T-helper 2 cell treated with Interferon-gamma antibody and Interleukin-4, amounts not matched to agents 5 μg/mL and 100 μg/mL, for 36 hours (primary cell): ENCODE measurements at regions not wholly inside any gene's neighbourhood (a gene's known extent, or its start where the extent isn't known, plus 50 kb on each side); places are given as distances from the start of the nearest gene placed in this dataset.
A peak's percentile ranks its signal among the peaks of the same experiment; 100 is the strongest.

Source experiments
- DNase-seq: peaks from one replicate; pipeline ENCODE4 v3.0.0; 2021; ENCODE audit warnings: low spot score
- H3K27ac Mint-ChIP-seq: one replicate; pipeline ENCODE4 v1.8.0; 2021; ENCODE audit warnings: mild to moderate bottlenecking, mixed read lengths
- H3K27me3 Mint-ChIP-seq: one replicate; pipeline ENCODE4 v1.8.0; 2021; ENCODE audit warnings: low read depth, mixed read lengths
- H3K36me3 Mint-ChIP-seq: one replicate; pipeline ENCODE4 v1.8.0; 2021; ENCODE audit warnings: low read depth, mixed read lengths
- H3K4me1 Mint-ChIP-seq: one replicate; pipeline ENCODE4 v1.8.0; 2021; ENCODE audit warnings: low read depth, mixed read lengths
- H3K4me3 Mint-ChIP-seq: one replicate; pipeline ENCODE4 v1.8.0; 2022; ENCODE audit warnings: mild to moderate bottlenecking, moderate library complexity, mixed read lengths
- H3K9me3 Mint-ChIP-seq: one replicate; pipeline ENCODE4 v1.8.0; 2021; ENCODE audit warnings: mixed read lengths

DNA sequence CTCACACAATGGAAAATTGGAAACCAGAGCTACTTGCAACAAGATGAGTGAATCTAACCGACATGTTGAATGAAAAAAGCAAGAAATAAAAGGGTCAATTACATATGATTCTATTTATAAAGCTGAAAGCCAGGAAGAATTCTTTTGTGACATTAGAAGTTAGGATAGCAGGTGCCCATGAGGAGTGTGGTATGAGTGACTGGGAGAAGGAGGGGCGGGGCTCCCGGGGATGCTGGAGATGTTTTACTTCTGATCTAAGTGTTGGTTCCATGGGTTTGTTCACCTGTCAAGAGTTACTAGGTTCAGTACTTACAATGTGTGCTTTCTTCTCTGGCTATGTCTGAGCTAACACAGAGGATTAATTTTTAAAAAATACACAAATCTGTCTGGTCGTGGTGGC lies 60.8 kb downstream of the NSMCE3 start:
- Mint-ChIP-seq H3K4me3 (no peak overlapping the region), H3K36me3 (no peaks in the 10 kb centered on the region), H3K9me3 (no peaks in the 10 kb centered on the region), H3K27me3 (no peaks in the 10 kb centered on the region), H3K4me1 (peaks cover 3% of the 10 kb centered on the region), H3K27ac (no peak overlapping the region)
- no peak for DNase-seq

DNA sequence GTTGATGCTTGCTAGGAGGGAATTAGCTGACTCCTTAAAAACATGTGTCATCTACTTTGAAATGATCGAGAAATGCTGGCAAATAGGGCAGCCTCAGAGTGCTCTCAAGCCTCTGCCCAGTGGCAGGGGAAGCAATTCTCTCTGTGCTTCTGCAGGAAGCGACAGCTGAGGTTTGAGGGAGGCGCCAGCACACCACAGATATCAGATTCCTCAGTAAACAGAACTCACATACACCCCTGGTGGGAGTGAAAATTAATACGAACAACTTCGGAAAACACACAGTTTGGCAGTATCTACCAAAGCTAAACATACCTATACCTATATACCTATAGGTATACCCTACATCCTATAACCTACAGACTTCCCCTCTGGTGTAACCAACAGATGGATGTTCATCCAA lies 61.3 kb downstream of the NSMCE3 start:
- no peak overlapping the region for H3K27ac Mint-ChIP-seq
- H3K27me3 Mint-ChIP-seq: no peaks in the 10 kb centered on the region
- H3K36me3 Mint-ChIP-seq: no peaks in the 10 kb centered on the region
- no peaks in the 10 kb centered on the region for H3K9me3 Mint-ChIP-seq
- no peak for DNase-seq
- H3K4me1 Mint-ChIP-seq: peaks cover 3% of the 10 kb centered on the region
- no peak overlapping the region for H3K4me3 Mint-ChIP-seq

DNA sequence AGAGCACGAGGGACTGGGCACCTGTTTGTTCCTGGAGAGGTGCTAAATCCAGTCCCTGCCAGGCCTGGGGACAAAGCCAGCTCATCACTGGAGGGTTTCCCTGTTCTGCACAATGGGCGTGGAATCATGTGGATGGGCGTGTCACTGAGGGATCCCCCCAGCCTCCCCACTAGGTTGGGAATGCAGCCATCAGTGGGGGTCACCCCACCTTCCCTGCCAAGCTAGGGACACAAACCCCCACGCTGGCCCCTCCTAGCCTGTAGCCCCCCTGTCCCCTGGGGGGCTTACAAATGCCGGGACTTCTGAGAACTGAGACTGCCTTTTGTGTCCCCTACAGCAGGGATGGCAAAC lies 61.9 kb downstream of the NSMCE3 start:
- Mint-ChIP-seq H3K9me3 (no peaks in the 10 kb centered on the region), H3K4me1 (peaks cover 3% of the 10 kb centered on the region), H3K27me3 (no peaks in the 10 kb centered on the region), H3K27ac (no peak overlapping the region), H3K36me3 (no peaks in the 10 kb centered on the region), H3K4me3 (no peak overlapping the region)
- no peak for DNase-seq

DNA sequence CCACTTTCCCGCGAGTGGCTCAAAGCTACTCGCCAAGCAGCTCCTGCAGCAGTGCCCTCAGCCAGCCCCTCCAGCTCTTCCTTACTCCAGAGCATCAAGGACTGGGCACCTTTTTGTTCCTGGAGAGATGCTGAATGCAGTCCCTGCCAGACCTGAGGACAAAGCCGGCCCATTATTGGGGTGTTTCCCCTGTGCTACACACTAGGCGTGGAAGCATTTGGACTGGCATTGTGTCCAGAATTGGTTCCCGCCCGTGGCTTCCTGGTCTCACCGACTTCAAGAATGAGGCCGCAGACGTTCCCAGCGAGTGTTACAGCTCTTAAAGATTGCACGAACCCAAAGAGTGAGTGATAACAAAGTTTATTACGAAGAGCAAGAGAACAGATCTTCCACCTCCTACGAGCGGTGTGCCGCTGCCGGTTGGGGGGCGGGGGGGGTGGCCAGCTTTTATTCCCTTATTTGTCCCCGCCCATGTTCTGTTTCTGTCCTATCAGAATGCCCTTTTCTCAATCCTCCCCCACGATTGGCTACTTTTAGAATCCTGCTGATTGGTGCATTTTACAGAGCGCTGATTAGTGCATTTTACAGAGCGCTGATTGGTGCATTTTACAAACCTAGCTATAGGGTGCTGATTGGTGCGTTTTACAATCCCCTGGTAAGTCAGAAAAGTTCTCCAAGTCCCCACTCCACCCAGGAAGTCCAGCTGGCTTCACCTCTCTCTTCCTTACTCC lies 62.4 kb downstream of the NSMCE3 start:
- no peaks in the 10 kb centered on the region for H3K9me3 Mint-ChIP-seq
- H3K4me1 Mint-ChIP-seq: peaks cover under 1% of the 10 kb centered on the region
- H3K27ac Mint-ChIP-seq: no peak overlapping the region
- no peak overlapping the region for H3K4me3 Mint-ChIP-seq
- DNase-seq: no peak
- H3K27me3 Mint-ChIP-seq: peaks cover 2% of the 10 kb centered on the region
- H3K36me3 Mint-ChIP-seq: no peaks in the 10 kb centered on the region

DNA sequence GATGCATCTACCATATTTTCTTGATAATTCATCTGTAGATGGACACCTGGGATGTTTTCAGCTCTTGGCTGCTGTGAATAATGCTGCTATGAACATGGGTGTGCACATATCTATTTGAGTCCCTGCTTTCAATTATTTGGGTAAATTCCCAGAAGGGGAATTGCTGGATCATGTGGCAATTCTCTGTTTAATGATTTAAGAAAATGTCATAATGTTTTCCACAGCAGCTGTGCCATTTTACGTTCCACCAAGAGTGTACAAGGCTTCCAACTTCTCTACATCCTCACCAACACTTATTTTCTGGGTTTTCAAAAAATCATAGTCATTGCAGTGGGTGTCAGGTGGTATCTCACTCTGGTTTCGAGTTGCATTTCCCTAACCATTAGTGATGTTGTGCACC lies 64.4 kb downstream of the NSMCE3 start:
- Mint-ChIP-seq H3K36me3 (no peaks in the 10 kb centered on the region), H3K27me3 (peaks cover 2% of the 10 kb centered on the region), H3K27ac (no peak overlapping the region)

DNA sequence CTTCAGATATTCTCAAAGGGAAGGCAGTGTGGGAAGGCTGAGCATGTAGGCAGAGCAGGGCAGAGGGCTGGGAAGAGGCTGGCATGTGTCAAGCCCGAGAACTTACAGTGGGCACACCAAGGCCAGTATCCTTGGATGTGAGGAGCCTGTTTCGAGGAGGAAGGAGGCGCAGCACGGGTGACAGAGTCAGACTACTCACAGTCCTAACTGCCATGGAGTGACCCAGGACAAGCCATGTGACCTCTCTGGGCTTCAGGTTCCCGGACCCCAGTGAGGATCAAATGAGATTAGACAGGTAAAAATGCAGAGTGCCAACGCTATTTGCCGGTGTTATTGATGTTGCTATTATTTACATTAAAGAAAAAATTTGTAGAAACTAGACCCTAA lies 65.3 kb downstream of the NSMCE3 start:
- DNase-seq: no peak

More for the DNA sequence above, 64.4 kb downstream of the NSMCE3 start:
- no peaks in the 10 kb centered on the region for H3K4me1 Mint-ChIP-seq
- H3K4me3 Mint-ChIP-seq: no peak overlapping the region
- DNase-seq: no peak
- no peaks in the 10 kb centered on the region for H3K9me3 Mint-ChIP-seq

DNA sequence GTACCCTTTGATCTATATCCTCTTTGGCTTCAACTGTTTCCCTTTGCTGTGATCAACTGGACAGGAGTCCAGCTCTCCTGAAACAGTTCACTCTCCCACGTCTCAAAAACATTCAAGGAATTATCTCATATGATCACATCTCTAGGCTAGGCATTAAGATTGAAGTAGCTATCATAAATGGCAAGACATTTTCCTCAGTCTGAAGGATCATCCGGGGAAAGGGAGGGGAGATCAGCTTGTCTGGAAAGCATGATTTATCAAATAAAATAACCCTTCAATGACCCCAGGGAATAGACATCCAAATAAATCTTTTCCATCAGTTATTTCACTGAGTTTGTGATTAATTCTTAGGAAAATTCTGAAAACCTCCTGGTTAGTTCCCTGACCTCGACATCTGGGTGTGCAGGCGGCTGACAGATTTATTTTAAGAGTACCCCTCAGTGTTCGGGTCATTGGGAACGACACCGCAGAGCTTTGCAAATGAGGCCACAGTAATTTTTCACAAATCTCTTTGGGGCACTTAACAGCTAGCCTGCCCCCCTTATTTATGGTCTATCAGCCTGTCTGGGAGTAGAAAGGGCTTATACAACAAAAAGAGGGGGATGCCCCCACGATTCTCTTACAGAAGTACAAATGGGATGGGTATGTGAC lies 65.8 kb downstream of the NSMCE3 start:
- no peaks in the 10 kb centered on the region for H3K4me1 Mint-ChIP-seq
- no peaks in the 10 kb centered on the region for H3K36me3 Mint-ChIP-seq
- no peak overlapping the region for H3K27ac Mint-ChIP-seq
- no peaks in the 10 kb centered on the region for H3K9me3 Mint-ChIP-seq
- H3K27me3 Mint-ChIP-seq: peaks cover 2% of the 10 kb centered on the region
- DNase-seq: no peak
- no peak overlapping the region for H3K4me3 Mint-ChIP-seq

More for the DNA sequence above, 65.3 kb downstream of the NSMCE3 start:
- Mint-ChIP-seq H3K36me3 (no peaks in the 10 kb centered on the region), H3K27me3 (peaks cover 2% of the 10 kb centered on the region), H3K27ac (no peak overlapping the region), H3K9me3 (no peaks in the 10 kb centered on the region), H3K4me1 (no peaks in the 10 kb centered on the region), H3K4me3 (no peak overlapping the region)

DNA sequence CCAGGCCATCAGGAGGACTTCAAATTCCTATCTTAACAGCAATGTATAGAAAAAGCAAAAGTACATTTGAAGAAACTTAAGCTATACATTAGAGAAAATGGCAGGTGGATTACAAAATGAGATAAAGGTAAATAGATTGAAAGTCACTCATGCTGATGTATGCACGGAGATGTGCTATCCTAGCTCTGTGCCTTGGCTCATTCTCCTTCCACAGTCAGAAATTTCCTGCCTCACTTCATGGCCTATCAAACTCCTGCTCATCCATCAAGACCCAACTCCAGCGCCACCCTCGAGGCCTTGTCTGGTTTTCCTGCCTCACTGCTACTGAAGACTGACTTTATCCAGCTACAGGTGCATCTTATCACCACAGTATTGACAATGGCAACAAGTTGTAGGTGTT lies 72.9 kb downstream of the NSMCE3 start:
- no peak for DNase-seq
- no peaks in the 10 kb centered on the region for H3K9me3 Mint-ChIP-seq
- no peak overlapping the region for H3K4me3 Mint-ChIP-seq
- peaks cover 21% of the 10 kb centered on the region for H3K27me3 Mint-ChIP-seq
- no peaks in the 10 kb centered on the region for H3K36me3 Mint-ChIP-seq
- H3K27ac Mint-ChIP-seq: no peak overlapping the region
- no peaks in the 10 kb centered on the region for H3K4me1 Mint-ChIP-seq

DNA sequence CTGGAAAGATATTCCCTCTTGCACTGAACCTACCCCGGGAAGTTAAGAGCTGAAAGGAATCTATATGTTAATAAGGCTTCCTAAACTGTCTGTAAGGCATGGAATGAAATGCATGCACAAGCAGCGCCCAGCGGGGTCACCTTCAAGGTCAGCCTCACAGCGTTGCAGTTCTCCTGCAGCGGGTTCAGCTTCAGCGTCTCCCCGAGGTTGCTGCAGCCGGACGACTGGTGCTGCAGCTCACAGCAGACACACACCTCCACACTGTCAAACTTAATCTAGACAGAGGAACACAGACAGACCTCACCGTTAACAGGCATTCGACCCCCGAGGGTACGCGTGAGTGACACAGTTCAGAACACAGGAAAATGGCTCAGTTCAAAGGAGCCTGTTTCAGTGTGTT lies 73.3 kb downstream of the NSMCE3 start:
- no peak overlapping the region for H3K27ac Mint-ChIP-seq
- DNase-seq: no peak
- no peaks in the 10 kb centered on the region for H3K9me3 Mint-ChIP-seq
- H3K36me3 Mint-ChIP-seq: no peaks in the 10 kb centered on the region
- H3K4me1 Mint-ChIP-seq: no peaks in the 10 kb centered on the region
- H3K4me3 Mint-ChIP-seq: no peak overlapping the region
- H3K27me3 Mint-ChIP-seq: peaks cover 23% of the 10 kb centered on the region

DNA sequence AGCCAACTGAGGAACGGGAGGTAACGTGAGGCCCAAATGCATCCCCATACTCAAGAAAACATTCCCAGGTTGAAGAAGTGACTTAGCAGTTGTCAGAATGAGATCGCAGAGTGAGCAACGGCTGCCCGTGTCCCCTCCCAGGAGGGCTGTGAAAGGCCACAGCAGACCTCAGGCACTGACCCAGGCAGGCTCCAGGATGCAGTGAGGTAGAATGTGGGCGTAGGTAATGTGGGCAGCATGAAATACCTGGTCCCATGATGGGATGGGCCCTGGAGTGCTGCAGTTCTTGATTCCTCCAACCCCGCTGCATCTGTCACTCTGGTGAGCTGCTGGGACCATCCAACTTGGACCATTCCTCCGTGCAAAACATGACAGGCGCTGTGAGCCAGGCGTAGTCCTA lies 74.8 kb downstream of the NSMCE3 start:
- no peak overlapping the region for H3K27ac Mint-ChIP-seq
- H3K4me1 Mint-ChIP-seq: no peaks in the 10 kb centered on the region

DNA sequence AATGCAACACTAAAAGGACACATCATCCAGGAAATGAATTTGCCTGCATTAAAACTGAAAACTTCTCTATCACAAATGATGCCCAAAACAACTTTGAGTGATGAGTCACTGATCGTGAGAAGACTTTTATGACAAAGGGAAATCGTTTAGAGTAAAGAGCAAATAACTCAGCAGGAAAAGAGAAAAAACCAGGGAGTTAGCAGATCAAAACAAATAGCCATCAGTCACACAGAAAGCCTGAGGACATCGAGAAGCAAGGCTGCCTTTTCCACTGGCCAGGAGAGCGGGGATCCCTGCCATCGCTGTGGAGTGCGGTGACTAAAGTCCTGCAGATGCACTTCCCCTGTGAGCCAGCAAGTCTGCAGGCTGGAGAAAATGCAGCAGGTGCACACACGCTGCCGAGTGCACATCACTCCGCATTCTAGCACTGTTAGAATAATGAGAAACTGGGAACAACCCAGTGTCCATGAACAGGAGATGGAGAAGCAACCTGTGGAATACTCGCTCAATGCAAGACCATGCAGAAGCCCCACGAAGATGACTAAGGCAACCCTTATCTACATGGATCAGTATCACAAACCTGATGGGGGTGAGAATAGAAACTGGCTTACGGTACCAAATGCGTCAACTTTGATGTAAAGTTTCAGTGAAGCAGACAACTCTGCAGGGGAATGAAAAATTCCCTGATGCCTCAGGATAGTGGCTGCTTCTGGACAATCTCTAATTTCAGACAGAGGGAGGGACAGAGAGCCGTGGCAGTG lies 86.4 kb downstream of the NSMCE3 start:
- DNase-seq: peak; percentile 57
- peak overlapping the region; percentile 56 for H3K27ac Mint-ChIP-seq
- H3K9me3 Mint-ChIP-seq: no peaks in the 10 kb centered on the region
- peaks cover 37% of the 10 kb centered on the region for H3K27me3 Mint-ChIP-seq
- H3K4me1 Mint-ChIP-seq: peaks cover 12% of the 10 kb centered on the region
- peak overlapping the region; percentile 40 for H3K4me3 Mint-ChIP-seq
- no peaks in the 10 kb centered on the region for H3K36me3 Mint-ChIP-seq

More for the DNA sequence above, 74.8 kb downstream of the NSMCE3 start:
- no peak overlapping the region for H3K4me3 Mint-ChIP-seq
- no peaks in the 10 kb centered on the region for H3K36me3 Mint-ChIP-seq
- H3K27me3 Mint-ChIP-seq: peaks cover 29% of the 10 kb centered on the region
- H3K9me3 Mint-ChIP-seq: no peaks in the 10 kb centered on the region
- no peak for DNase-seq

DNA sequence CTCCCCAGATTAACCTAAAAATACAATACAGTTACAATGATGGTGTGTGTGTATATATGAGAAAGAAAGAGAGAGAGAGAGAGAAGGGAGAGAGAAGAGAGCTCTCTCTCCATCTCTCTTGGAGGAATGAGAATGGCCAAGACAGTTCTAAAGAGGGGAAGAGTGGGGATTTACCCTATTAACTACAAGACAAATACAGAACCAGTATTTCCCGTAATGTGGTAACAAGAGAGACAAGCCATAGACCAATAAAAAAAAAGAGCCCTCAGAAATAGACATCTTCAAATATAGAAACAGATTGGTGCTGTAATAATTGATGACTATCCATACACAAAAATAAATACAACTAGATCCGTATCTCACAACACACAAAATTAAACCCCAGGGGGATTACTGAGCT lies 87.0 kb downstream of the NSMCE3 start:
- Mint-ChIP-seq H3K36me3 (no peaks in the 10 kb centered on the region), H3K9me3 (no peaks in the 10 kb centered on the region), H3K27me3 (peaks cover 37% of the 10 kb centered on the region), H3K27ac (no peak overlapping the region), H3K4me3 (peak overlapping the region; percentile 40), H3K4me1 (peaks cover 12% of the 10 kb centered on the region)
- DNase-seq: no peak

DNA sequence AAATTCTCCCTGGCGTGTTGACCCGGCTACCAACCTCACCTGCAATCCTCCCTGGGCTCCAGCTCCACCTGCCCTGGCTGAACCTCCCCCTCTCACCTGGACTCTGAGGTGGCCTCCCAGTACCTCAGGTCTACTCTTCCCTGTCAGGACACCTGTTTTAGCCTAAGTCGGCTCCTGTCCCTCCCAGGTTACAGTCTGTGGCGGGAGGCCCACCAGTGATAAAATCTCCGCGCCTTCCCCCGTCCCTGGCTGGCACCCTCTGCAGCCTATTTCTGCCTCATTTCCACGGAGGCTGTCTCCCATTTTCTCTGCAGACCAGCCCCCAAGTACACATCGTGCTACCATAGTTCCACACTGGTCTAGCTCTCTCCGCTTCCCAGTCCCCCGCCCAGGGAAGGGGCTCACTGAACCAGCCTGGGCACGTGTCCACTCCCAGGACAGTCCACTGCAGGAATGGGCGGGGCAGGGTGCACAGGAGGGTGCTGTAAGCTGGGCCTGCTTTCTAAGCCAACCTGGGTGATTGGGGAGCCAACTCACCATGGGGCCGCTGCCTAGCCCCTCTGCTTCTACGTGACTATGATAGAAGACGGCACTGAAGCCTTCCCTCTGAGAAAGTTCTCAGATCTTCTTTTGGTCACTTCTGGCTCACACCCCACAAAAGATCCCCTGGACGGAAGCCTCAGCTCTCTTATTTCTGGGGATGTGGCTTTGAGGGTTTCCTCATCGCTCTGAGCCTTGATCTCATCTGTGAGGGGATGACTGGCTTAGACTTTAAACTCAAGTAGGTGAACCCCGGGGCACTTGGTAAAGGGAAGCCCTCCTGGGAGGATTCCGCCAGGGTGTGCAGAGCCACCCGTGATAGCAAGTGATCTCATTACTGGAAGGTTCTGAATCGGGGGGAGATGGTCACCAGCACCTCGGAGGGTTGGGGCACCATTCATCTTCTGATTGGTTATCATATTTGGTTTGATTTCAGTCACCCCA lies 96.6 kb downstream of the NSMCE3 start:
- Mint-ChIP-seq H3K36me3 (no peaks in the 10 kb centered on the region), H3K4me1 (no peaks in the 10 kb centered on the region), H3K4me3 (no peak overlapping the region), H3K9me3 (no peaks in the 10 kb centered on the region), H3K27me3 (peaks cover 26% of the 10 kb centered on the region), H3K27ac (no peak overlapping the region)
- DNase-seq: no peak
